Stomach (tissue), 4 donors: ENCODE measurements at regions not wholly inside any gene's neighbourhood (a gene's known extent, or its start where the extent isn't known, plus 50 kb on each side); places are given as distances from the start of the nearest gene placed in this dataset.
"Not testable (repeated sequence)": the region's sequence is repeated elsewhere in the genome, so short reads cannot be mapped to it uniquely, and the experiment has no call there.

Source experiments
- POLR2A ChIP-seq, 4 donors: fragments of 450-650 bp; IDR thresholded peaks; one replicate each; pipeline ENCODE4 v1.6.1; 2016; ENCODE audit warnings: antibody characterized with exemption in 4 of 4, control low read depth in 2 of 4, mild to moderate bottlenecking in 1 of 4, moderate library complexity in 1 of 4
- POLR2AphosphoS5 ChIP-seq, 3 donors: sonication (generic); formaldehyde crosslinking; IDR thresholded peaks; one replicate each; pipeline ENCODE4 v1.6.1; 2016; ENCODE audit warnings: antibody characterized with exemption in 3 of 3
- TF ChIP-seq, protein P1 (sequence below), 7 experiments: fragments of 450-650 bp in 4 of 7; fragments of 200-600 bp in 3 of 7; sonication (generic) in 3 of 7; IDR thresholded peaks; one replicate each; pipeline ENCODE4 v1.5.1; 2016 to 2019; ENCODE audit warnings: antibody characterized with exemption in 7 of 7, control low read depth in 2 of 7, mild to moderate bottlenecking in 1 of 7

DNA sequence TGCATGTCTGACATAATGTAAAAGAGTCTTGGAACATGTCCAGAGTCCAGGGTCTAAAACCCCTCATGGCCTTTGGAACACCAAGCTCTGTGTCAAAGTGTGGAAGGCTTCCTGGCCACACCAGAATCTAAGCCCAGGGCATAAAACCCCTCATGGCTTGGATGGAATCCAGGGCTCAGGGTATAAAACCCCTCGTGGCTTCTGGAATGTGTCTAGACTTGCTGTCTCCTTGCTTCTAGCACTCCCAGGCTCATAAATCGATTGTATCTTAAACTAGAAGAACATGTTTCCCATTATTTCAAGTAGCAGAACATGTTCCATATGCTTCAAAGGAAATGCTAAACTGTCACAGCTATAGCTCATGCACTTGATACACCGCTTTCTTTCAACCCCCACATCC is 504.1 kb upstream of the SYNCRIP start:
- TF ChIP-seq, protein P1, sequence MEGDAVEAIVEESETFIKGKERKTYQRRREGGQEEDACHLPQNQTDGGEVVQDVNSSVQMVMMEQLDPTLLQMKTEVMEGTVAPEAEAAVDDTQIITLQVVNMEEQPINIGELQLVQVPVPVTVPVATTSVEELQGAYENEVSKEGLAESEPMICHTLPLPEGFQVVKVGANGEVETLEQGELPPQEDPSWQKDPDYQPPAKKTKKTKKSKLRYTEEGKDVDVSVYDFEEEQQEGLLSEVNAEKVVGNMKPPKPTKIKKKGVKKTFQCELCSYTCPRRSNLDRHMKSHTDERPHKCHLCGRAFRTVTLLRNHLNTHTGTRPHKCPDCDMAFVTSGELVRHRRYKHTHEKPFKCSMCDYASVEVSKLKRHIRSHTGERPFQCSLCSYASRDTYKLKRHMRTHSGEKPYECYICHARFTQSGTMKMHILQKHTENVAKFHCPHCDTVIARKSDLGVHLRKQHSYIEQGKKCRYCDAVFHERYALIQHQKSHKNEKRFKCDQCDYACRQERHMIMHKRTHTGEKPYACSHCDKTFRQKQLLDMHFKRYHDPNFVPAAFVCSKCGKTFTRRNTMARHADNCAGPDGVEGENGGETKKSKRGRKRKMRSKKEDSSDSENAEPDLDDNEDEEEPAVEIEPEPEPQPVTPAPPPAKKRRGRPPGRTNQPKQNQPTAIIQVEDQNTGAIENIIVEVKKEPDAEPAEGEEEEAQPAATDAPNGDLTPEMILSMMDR (IDR thresholded peaks at IDR 0.05) = not testable (repeated sequence)
- TF ChIP-seq POLR2A, POLR2AphosphoS5 (IDR thresholded peaks at IDR 0.05): not testable (repeated sequence)
